NCI-H345 treated with DMSO at 0.1 percent for 48 hours (cell line): ENCODE measurements at regions not wholly inside any gene's neighbourhood (a gene's known extent, or its start where the extent isn't known, plus 50 kb on each side); places are given as distances from the start of the nearest gene placed in this dataset.
"Not testable (repeated sequence)": the region's sequence is repeated elsewhere in the genome, so short reads cannot be mapped to it uniquely, and the experiment has no call there.

ENCODE experiments used
- DNase-seq: peaks from one replicate; lab custom pipeline; 2025; ENCODE audit not compliant: unreplicated experiment; lab: John Stamatoyannopoulos, UW

DNA sequence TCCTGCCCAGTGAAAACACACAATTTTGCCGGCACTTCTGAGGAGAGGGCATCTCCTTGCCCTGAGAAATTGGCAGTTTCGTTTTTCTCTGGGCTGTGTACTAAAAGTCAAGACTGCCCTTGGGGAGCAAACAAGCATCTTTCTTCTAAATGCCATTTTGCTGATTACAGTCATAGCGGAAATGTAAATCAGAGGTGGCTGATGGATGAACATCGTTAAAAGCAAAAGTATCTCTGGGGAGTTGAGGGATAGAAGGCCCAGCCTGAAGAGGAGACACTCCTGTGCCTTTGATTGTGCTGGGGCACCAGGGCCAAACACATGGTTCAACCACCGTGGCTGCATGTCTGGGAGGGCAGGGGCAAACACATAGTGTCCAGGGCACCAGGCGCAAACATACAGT, 49.8 kb downstream of the ABCC12 start:
- DNase-seq, result no peak

DNA sequence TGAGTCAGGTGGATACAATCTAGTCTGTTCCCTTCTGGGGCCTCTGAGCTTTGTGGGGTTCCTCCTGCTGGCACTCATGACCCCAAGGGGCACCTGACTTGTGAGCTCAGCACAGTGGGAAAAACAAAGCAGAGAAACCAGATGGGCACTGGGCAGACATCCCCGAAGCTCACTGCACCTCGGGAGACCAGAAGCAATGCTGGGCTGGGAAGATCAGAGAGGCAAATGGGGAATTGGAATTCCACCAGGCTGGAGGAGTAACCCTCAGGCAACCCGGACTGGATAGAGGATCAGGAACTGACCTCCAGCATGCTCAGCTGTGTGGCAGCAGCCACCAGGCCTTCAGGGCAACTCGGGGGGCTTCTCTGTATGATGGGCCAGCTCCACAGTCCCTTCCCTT, 50.3 kb downstream of the ABCC12 start:
- DNase-seq, result no peak

DNA sequence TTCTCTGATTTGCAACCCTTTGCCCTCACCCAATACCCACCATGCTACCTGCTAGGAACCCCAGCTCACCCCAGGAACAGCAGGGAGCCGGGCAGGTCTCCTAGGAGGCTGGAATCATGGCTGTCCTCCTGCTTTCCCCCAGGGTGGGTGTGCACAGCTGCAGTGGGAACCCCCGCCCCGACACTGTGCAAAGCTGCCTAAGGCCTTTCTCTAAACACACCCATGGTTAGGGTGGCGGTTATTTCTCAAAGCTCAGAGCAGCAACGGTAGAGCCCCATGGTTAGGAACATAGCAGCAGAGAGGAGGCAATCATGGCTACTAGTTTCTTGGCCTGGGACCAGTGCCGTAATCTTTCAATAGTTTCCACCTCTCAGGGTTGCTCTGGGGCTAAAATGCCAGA, 52.2 kb downstream of the ABCC12 start:
- no peak for DNase-seq

DNA sequence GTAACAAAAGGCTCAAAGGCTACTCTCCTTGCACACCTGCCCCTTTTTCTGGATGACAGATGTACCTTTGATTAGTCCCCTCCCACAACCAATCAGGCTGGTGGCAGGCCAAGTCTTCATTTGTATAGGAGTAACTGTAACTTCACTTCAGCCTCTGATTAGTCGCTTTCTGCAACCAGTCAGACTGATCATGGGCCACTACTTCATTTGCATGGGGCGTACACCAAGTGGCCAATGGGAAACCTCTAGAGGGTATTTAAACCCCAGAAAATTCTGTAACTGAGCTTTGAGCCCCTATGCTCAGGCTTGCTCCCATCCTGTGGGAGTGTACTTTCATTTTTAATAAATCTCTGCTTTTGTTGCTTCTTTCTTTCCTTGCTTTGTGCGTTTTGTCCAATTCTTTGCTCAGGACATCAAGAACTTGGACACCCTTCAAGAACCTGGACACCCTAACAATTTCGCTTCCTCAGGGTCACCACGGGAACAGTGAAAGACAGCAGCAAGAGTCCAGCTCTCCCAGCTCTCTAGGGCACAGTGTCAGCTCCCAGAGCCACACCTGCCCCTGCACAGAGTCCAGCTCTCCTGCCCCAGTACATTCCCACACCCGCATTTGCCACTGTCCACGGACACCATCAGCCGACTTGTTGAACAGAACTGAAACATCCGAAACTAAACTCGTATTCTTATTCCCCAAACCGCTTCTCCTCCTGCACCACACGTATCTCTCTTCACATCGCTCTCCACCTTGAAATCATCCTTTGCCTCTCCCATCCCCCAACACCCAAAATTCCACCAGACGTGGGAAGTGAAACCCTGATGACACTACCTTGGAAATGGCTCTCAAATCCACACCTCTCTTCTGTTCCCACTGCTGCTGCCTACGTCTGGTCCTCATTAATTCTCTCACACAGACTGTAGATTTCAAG, 53.4 kb downstream of the ABCC12 start:
- DNase-seq, result no peak

DNA sequence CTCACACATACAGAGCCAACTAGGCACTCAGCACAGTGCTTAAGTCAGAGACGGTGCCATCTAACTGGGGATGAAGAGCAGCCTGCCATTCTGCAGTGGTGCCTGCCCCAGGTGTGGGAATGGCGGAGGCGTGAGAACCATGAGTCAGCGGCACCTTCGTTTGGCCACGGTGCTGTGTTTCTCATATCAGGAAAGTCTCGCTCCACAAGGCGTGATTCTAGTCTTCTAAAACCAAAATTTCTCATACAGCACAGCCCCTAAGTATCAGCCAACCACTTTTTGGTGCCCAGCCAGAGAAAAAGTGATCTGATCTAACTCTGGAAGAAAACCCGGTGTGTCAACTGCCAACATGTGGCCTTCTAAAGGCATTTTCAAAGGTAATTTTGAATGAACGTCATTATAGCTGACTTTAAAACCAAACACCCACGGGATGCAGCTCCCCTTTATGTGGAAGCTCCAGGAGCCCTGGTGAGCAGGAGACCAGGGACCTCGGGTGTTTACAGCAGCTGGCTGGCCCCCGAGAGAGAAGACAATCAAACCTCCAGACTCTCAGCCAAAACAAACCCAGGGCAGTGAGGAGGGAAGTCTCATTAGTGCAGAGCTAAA, 54.6 kb downstream of the ABCC12 start:
- DNase-seq, result no peak

DNA sequence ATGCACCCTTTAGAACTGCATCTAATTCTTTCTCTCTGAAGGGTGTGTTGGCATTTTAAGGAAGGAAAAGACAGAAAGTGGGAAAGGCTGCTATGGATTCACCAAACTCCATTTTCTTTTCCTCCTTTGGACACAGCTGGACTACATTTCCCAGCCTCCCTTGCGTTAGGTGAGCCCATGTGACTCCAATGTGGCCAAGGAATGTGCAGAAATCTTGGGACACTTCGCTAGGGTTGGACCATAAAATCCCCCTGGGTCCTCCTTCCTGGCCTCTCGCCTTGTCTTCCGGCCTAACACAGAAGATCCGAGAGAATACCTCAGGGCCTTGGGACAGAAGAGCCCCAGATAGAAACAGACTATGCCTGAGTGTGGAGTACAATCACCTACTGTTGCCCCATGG, 56.3 kb downstream of the ABCC12 start:
- no peak for DNase-seq

DNA sequence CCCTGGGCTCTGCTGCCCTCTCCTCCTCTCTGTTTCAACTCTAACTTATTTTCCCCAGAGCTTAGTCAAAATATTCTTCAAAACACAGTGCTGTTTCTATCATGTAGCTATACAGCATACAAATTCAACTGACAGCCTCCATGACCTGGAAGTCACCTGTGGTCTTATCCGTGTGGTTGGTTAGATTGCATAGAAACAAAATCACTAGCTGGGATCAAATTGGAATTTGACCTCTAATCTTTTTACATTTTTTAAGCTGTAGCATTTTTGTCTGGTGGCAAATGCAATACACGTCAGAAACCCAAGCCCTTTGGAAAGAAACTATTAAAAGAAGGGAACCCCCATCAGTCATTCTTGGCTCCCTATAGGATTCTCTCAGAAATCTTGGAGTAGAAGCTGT, 57.3 kb downstream of the ABCC12 start:
- no peak for DNase-seq

DNA sequence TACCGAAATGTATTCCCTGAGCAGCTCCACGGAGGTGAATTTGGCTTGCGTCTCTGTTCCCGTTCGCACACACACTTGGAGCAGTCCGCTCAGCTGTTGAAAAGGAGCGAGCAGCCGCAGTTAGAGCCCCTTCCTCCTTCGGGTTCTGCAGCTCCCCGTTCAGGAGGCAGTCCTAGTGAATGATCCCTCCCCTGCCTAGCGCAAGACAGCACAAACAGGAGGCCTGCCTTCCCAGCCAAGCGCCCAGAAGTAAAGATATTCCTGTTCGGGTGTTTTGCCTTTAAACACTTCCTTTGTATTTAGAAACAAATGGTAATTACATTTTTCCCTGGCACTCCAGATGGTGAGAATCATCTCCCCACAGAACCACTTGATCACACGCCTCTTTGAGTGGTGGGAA, 64.7 kb downstream of the ABCC12 start:
- DNase-seq, result no peak

DNA sequence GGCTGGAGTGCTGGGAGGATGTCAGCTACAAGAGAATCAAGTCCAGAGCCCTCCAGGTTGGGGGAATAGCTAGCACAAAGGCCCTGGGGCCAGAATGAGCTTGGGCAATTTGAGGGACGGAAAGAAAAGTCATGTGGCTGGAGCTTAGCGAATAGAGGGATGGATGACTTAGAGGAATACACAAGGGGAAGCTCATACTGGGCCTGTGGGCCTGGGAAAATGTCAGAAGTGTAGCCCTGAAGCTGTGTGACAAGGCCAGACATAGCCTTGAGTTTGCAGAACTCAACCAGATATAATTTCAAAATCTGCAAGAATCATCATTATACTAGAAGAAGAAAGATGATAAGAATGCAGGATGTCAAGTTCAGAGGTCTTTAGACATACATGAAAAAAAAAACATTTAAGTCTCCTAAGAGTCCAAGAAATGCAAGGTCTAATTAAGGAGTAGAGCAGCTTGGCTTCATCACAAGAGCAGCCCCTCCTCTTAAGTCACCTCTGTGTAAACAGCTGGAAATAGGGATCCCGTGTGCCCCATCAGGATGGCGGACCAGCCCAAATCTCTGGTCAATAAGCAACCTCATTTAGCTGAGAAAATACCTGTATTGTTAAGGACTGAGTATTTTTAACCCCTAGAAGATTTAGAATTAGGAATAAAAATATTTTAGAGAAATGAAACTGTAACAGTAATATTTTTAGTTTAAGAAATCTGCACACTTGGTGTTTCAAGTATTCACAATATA, 66.6 kb downstream of the ABCC12 start:
- no peak for DNase-seq

DNA sequence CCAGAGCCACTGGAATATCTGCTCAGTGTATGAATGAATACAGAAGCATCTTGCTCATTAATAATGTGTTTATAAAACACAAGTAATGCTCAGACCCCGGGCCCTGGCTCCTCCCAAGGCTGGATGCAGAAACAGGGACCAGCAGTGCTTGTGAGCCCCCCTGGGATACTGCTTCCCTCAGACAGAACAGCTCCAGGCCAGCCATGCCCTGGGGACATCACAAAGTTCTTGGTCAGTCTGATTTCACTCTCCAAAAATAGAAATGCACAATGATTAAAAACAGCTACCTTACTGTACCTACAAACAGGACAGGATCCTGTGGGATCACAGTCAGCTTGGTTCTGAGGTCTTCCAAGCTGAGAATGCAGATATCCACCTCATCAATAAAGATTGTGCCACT, 68.2 kb downstream of the ABCC12 start:
- no peak for DNase-seq

DNA sequence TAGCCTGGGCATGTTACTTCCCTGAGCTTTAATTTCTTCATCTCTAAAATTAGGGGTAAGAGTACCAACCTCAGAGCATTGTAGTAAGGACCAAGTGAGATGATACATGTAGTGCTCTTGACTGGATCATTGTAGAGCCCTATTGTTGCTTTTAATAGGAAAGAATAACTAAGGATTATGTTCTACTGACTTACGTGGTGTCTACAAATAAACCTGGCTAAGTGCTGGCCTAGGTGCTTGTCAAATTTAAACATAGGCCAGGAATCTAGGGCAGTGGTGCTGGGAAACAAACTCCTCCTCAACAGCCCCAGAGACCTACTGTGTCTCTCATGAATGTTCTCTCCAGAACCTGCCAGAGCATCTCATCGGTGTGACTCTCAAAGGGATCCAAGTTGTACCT, 69.4 kb downstream of the ABCC12 start:
- DNase-seq, result no peak

DNA sequence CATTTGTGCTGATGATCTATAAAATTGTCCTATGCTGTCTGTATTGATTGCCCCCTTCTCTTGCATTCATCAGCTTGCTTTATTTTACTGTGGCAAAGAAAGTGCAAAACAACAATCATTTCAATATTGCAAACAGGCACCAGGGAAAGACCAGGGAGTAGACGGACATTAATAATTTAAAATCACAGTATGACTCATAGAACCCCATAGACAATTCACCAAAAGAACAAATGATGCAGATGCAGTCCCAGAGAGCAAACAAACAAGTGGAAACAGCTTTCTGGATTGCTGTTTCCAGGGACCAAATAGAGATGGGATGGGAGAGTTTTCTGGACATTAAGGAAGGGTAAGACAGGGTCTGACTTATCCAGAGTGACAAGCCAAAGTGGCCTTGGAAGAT, 70.1 kb downstream of the ABCC12 start:
- no peak for DNase-seq

DNA sequence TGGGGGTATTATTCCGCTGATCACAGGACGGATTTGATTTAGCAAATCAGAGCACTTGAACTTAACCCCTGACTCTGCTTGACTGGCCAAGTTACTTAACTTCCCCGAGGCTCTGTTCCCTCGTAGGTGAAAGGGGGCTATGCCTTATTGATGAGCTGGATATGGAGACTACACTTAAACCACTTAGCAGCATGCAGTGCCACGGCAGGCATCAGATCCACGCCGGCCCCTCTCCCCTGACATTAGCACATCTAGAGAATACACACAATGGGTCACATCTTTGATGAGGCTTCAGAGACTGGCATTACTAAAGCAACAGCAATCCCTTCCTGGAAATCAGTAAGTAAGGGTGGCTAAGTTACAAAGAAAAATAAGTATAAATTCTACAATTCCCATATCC, 71.0 kb downstream of the ABCC12 start:
- no peak for DNase-seq

DNA sequence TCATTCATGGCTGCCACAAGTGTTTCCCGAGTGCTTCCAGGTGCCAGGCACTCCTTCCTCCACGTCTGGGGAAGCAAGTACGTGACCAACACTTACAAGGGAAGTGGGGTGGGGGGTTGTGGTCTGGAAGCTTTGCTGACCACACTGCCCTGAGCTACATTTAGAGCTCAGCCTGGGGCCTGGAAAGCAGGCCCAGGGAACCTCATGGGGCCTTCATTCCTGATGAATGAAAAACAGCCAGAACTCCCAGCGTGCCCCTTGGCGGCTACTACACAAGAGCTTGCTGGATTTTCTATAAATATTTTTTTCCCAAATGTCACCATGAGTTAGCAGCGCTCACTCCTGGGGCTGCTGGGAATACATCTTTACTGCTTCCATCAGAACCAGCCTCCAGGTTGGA, 73.3 kb downstream of the ABCC12 start:
- DNase-seq, result no peak

DNA sequence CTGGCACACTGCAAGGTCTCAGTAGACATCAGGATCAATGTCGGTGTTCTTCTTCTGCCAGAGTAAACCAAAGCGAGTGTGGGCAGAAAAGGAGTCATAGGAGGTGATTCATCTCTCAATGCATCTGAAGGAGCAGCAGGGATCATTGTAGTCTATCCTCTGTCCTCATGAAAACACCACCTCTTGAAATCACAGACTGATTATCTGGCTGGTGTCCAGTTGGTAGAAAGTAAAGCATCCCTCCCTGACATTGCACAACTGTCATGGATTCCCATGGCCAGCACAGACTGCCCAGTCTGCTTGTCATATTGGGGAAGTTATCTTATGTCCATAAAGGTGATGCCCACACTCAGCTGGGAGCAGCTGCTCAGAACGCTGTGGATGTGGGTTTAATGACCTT, 74.1 kb downstream of the ABCC12 start:
- DNase-seq, result no peak

DNA sequence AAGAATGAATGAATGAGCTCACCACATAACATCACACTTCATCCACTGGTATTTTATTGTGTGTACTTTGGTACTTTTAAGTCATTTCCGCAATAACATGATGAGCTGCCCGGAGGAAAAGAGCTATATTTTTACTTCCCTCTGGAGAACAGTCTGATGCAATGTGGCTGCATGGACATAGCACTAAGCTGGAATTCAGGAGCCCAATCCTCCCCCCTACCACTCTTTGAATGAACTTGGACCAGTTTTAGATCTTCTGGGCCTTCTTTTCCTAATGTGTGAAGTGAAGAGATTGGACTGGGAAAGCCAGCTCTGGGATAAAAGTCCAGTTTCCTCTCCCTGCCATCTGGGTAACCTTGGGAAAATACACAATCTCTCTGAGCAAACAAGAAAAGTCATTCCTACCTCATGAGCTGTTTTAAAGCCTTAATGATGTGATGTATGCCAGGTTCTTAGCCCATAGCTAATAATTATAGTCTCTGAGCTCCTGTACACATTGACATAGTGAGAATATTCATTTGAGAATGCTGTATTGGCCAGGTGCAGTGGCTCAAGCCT, 79.3 kb downstream of the ABCC12 start:
- DNase-seq, result no peak

DNA sequence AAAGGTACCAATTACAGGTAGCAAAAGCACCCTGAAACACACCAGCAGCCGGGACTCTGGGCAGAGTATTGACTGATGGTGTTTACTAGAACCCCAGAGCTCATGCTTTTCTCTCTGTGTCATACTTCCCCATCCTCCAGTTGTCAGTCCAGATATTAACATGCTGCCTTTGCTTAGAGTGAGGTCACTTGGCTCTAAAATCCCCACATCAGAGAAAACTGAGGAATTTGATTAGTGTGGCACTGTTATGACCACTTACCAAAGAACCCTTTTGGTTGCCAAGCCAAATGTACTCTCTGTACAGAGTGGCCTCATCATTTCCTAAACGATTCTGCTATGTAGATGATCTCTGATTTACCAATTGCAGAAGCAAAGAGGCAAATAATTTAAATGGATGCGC, 80.4 kb downstream of the ABCC12 start:
- DNase-seq, result no peak

DNA sequence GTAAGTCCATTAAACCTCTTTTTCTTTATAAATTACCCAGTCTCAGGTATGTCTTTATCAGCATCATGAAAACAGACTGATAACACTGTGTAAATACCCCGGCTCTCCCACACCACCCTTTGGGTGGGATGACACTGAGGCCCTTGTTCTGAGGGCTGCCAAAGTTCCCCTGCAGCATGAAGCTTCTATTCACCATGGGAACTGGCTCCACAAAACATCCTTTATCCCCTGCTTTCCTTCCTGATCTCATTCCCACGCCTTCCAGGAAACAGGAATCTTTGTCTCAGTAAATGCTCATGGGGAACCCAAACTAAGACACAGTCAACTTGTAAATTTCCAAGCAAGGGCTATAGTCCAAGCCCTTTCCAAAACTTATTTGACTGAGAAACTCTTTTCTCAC, 88.4 kb downstream of the ABCC12 start:
- DNase-seq, result no peak

DNA sequence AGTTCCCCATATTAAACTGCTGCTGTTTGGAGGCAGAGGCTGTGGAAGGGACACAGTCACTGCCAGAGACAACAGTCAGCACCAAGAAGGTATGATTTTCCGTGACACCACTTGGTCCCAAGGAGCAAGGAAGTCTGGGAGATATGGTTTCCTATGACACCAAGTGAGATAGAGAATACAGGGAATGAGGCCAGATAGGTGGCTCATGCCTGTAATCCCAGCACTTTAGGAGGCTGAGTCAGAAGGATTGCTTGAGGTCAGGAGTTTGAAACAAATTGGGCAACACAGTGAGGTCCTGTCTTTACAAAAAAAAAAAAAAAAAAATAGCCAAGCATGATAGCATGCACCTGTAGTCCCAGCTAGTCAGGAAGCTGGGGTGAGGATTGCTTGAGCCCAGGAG, 90.8 kb downstream of the ABCC12 start:
- no peak for DNase-seq

DNA sequence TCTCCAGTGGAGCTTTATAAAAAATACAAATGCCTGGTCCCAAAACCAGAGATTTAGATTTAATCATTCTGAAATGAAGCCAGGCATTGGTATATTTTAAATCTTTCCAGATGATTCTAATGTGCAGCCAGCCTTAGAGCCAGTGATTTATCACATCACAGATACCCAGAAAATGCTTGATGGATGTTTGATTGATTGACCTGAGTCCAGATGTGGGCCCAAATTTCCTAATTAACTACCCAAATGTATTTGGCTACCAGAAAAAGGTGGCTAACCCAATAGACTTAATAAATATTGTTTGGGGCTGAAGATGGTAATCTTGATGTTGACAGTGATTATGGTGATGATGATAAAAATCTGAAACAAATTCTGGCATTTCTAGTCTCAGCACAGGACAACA, 93.1 kb downstream of the ABCC12 start:
- DNase-seq, result no peak

DNA sequence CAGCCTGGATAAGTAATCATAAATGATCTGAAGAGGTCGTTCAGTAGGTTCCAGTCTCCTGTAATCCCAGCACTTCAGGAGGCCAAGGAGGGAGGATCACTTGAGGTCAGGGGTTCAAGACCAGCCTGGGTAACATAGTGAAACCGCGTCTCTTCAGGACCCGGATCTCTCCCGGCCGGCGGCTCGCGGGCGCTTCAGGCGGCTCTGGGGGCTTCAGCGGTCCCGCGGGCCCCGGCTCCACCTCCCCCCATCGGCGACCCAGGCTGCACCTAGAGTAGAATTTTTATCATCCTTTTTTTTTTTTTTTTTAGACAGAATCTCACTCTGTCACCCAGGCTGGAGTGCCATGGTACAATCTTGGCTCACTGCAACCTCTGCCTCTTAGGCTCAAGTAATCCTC, 95.9 kb downstream of the ABCC12 start:
- DNase-seq, result no peak

DNA sequence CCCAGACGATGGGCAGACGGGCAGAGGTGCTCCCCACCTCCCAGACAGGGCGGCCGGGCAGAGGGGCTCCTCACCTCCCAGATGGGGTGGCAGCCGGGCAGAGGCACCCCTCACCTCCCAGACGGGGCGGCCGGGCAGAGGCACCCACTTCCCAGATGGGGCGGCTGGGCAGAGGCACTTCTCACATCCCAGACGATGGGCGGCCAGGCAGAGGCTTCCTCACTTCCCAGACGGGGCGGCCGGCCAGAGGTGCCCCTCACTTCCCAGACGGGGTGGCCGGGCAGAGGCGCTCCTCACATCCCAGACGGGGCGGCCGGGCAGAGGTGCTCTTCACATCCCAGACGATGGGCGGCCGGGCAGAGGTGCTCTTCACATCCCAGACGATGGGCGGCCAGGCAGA, 96.6 kb downstream of the ABCC12 start:
- not testable (repeated sequence) for DNase-seq
